ENCODE measurements at regions not wholly inside any gene's neighbourhood (a gene's known extent, or its start where the extent isn't known, plus 50 kb on each side); places are given as distances from the start of the nearest gene placed in this dataset.

- DNase-seq: no peak
Measured at GRCh38 chr13:31614073-31614472, 125.3 kb upstream of the RXFP2 start.

- DNase-seq: no peak
Measured at GRCh38 chr13:31614704-31615103, 124.6 kb upstream of the RXFP2 start.

DNA sequence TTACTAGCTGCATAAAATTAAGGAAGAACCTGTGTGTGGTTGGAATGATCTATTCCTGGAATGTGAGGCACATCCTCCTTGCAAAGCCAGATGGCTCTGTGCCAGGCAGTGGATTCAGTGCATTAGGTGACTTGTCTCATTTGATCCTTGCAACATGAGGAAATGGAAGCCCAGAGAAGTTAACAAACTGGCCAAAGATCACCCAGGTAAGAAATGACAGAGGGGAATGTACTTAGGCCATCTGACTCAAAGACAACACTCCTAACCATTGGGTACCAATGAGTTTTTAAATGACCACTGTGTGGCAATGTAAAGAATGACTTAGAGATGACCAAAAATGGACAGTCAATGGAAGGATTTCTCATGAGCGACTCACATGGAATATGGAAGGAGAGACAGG lies 114.2 kb upstream of the RXFP2 start:
- no peak for DNase-seq

DNA sequence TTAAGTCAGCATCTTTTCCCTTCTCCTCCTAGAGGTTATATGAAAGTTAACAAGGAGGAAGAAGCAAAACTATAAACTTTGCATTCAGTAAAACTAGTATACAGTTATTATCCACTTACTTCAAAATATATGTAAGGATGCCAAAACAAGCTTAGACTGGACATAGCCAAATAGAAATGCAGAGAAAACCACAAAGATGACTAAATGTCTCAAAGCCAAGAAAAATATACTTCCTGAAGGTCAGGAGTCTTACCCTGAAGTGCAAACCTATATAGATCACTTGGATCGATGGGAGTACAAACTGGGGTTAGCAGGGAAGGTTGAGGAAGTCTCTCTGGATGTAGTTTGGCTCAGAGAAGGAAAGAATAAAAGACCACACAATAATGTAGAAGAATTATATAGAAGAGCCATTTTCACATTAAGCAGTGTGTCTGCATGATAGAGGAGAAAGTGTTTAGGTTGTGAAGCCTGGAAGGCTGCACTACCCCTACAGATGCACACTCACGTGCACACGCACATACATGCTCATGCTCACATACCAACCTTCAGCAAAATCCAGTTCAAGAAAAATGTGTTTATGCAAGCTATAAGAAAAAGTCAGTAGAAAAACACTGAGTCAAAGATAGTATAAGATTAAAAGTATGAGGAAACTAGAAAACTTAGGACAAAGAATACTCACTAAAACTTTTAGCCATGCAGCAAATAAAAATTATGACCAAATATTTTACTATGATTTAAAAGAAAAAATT lies 112.1 kb upstream of the RXFP2 start:
- DNase-seq: no peak

GRCh38 chr13:31629085-31629780 lies 110.1 kb upstream of the RXFP2 start:
- peak; percentile 82 for DNase-seq

- DNase-seq: peak; percentile 14
Measured at GRCh38 chr13:31631071-31631470, 108.3 kb upstream of the RXFP2 start.

GRCh38 chr13:31631746-31632145 lies 107.6 kb upstream of the RXFP2 start:
- no peak for DNase-seq

DNA sequence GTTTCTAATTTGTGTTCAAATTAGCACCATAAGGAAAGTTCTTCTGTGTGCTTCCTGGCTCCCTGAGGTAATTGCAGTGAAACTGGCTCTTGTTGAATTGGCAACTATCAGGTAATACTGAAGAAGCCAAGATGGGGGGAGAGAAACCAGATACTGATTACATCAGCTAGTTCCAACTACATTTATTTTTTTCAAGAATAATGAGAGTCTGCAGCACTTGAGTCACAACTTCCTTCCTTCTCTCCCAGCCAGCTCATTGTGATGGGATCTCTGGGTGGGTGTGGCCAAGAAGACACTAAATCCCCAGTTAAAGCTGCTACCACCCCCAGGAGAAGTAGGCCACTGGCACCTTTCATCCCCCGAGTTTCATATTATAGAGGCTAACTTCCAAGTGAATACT lies 100.7 kb upstream of the RXFP2 start:
- peak; percentile 85 for DNase-seq

- no peak for DNase-seq
Measured at GRCh38 chr13:31639443-31640163, 99.7 kb upstream of the RXFP2 start.

DNA sequence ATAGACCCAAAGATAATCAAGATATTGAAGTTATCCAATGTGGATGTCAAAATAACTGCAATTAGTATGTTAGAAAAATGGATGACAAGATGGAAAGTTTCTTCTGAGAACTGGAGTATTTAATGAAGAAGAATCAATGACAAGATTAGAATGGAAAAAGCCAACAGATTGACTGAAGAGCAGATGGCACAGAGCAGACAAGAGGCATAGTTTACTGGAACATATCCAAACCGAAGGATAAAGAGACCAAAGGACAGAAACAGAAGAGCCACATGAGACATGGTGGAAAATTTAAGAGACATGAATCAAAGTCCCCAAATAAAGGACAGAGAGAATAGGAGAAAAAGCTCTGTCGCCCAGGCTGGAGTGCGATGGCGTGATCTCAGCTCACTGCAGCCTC lies 89.6 kb upstream of the RXFP2 start:
- no peak for DNase-seq

DNA sequence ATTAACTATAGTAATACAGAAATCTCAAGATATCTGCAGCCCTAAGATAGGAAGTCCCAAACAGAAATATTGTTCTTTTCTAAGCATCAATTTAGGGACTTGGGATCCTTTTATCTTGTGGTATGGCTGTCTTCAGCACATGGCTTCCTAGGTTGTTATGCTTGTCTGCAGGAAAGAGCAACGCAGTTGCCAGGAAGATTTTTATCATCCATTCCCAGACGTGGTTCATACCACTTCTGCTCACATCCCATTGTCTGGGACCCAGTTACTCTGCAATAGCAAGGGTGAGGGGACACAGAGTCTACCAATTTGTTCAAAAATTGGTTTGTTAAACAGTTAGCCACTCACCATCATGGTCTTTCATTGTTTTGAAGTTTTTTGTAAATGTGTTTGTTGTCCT lies 85.6 kb upstream of the RXFP2 start:
- DNase-seq: no peak

DNA sequence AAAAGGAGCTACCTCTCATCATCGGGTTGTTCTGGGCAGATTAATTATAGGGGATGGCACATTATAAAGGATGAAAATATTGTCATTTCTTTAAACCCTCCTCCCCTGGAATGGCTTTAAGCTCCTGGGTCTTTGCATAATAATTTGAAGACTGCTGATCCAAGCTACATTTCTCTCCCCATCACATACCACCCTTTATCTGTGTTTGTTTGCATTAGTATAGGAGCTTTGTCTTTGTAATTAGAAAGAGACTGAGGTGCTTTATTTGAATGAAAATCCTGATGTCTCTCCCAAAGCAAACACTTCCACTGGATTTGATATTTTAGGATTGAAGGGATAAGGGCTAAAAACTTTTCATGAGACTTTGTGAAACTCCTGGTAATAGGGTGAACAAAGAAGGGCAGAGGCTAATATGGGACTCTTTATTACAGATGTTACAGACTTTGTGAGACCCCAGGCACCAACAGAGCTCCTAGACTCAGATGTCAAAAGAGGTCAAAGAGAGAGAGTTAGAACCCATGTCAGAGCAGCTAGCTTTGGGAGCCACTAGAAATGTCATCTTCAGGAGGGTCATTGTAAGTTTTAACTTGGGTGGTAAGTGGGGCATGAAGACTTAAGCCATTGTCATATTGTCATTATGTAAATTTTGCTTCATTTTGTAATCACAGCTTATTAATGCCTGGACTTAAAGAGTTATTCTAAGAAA lies 75.3 kb upstream of the RXFP2 start:
- DNase-seq: no peak

DNA sequence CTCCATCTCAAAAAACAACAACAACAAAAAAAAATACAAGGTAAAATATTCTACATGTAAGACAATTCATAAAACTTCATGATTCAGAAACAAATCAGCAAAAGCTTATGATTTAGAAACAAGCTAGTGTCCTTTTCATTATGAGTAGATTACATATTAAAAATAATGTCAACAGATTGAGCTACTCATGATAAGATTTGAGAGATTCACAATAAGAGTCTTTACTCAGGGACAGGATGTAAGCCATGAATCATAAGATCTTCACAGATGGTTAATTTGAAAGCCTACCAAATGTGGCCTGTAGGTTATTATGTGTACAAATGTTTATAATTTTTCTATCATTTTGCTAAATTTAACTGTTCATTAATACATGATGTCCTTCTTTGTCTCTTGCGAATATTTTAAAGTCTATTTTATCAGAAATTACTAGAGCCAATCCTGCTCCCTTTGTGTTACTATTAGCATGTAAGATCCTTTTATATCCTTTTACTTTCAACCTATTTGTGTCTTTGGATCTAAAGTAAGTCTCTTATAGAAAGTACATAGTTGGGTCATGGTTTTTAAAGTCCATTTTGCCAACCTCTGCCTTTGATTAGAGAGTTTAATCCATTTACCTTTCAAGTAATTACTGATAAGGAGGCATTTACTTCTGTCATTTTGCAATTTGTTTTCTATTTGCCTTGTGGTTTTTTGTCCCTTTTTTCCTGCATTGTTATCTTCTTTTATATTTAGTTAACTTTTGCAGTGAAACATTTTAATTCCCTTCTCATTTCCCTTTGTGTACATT lies 68.3 kb upstream of the RXFP2 start:
- no peak for DNase-seq

DNA sequence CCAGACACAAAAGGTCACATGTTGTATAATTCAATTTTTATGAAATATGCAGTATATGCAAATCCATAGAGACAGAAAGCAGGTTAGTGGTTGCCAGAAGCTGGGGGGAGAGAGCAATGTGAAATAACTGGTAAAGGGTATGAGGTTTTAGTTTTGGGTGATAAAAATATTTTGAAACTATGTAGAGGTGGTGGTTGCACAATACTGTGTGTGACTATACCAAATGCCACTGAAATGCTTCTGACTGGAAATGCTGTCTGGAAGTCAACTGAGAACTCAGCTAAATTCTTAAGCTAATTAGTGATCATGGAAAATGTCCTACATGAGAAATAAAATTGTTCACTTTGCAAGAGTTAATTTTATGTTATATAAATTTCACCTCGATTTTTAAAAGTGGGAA lies 65.3 kb upstream of the RXFP2 start:
- DNase-seq: peak; percentile 66

DNA sequence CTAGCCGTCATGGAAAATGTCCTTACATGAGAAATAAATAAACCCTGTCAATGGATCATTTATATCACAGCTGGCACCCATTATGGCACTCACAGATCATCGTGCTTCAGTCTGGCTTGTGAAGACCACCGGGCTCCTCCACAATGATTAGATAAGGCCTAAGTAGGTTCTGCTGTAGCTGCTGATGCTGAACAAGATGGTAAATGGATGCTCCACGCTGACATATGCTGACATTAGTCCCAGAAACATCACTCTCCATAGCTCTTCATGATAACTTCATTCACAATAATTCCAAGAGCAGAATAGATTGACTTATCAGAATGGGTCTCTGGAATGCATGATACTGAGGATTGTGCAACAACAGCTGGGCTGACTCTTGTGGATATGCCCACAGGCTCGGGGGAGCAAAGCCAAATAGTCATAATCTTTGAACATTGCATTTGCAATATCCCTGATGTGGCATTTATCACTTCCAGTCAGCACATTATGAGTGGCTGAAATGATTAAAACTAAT lies 63.8 kb upstream of the RXFP2 start:
- peak; percentile 10 for DNase-seq

DNA sequence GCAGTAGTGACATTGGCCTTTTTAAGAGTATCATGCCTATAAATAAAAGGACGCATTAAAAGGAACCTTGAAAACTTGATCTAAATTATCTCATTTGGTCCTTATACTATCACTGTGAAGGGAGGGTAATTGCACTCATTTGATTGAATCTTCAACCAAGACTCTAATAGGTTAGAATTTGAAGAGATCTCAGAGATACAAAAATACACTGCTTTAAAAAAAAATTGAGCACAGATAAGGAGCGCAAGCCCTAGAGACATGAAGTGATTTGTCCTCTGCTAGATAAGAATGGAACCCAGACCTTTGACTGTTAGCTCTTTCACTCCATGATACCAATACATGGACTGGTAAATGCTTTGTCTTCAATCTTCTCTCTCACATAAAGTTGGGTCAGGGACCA lies 58.2 kb upstream of the RXFP2 start:
- DNase-seq: no peak

- no peak for DNase-seq
Measured at GRCh38 chr13:31684466-31684865, 54.9 kb upstream of the RXFP2 start.

GRCh38 chr13:31686670-31687425 lies 52.5 kb upstream of the RXFP2 start:
- DNase-seq: no peak

Measured in MV-4-11 (cell line).